Stimulated activated naive CD8-positive, alpha-beta T cell treated with anti-CD3 and anti-CD28 coated beads, Interleukin-15, Interleukin-2, amounts not matched to agents 100 ng/mL and 50 ng/mL, for 24 hours (primary cell): ENCODE measurements at regions not wholly inside any gene's neighbourhood (a gene's known extent, or its start where the extent isn't known, plus 50 kb on each side); places are given as distances from the start of the nearest gene placed in this dataset.

Experiments used
- H3K27ac Mint-ChIP-seq: one replicate; pipeline ENCODE4 v1.8.0; 2021; ENCODE audit warnings: mild to moderate bottlenecking, mixed read lengths
- H3K27me3 Mint-ChIP-seq: one replicate; pipeline ENCODE4 v1.8.0; 2021; ENCODE audit warnings: mixed read lengths
- H3K36me3 Mint-ChIP-seq: one replicate; pipeline ENCODE4 v1.8.0; 2021; ENCODE audit warnings: low read depth, mixed read lengths
- H3K4me1 Mint-ChIP-seq: one replicate; pipeline ENCODE4 v1.8.0; 2021; ENCODE audit warnings: low read depth, mixed read lengths
- H3K4me3 Mint-ChIP-seq: one replicate; pipeline ENCODE4 v1.8.0; 2021; ENCODE audit warnings: mild to moderate bottlenecking, mixed read lengths
- H3K9me3 Mint-ChIP-seq: one replicate; pipeline ENCODE4 v1.8.0; 2021; ENCODE audit warnings: mixed read lengths

DNA sequence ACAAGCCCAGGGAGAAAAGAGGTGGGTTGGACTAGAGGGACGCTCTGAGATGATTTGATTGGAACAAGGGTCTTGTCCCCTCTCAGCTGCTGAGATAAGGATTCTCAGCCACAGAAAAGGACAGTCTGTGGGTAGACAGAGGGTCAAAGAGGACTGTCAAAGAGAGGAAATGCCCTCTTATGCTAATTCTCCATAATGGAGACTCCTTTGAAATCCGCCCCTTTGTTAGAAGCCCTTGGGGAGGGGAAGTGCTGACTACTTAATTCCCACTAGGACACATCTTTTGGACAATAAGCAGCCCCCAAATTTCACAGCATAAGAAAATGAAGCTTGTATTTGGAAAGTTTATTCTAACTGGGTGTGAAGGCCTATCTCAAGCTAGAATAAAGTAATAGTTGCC lies 176.6 kb downstream of the KTN1 start:
- Mint-ChIP-seq H3K27ac (no peak overlapping the region), H3K4me1 (no peaks in the 10 kb centered on the region), H3K36me3 (no peaks in the 10 kb centered on the region), H3K27me3 (no peaks in the 10 kb centered on the region), H3K4me3 (no peak overlapping the region), H3K9me3 (no peaks in the 10 kb centered on the region)

- no peaks in the 10 kb centered on the region for H3K4me1 Mint-ChIP-seq
Observed at GRCh38 chr14:55758796-55759195, 178.8 kb downstream of the KTN1 start.

DNA sequence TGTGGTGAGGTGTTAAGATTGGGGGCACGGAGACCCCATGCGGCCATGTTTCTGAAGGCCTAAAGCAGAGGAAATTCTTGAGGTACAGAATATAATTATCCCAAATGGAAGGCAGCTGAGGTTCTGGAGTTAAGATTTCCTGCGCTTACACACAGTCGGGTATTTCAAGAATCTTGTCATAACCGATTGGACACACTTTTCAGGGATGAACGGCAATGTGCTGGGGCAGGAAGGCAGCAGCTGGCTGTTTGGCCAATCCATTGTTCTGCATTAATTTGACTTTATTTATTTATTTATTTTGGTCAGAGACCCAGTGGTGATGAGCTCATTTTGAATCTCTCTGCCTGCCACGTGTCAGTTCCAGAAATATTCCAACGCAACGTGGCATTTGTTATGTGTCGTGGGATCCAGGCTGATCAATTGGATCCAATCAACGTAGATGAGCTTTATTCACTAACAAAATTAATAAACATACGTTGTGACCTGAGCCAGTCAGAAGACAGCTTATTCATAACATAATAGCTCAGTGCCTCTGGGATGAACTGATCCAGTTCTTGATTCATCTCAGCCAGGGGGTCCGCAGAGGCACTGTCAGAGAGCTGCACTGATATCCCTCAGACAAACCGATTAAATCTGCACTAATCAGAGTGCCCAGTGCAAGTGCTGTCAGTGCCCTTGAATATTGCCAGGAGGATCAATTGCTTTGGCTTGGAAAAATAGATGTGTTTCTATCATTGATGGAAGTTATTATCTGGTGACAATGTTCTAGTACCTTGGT lies 181.0 kb downstream of the KTN1 start:
- no peaks in the 10 kb centered on the region for H3K9me3 Mint-ChIP-seq
- no peak overlapping the region for H3K4me3 Mint-ChIP-seq
- no peaks in the 10 kb centered on the region for H3K4me1 Mint-ChIP-seq
- H3K36me3 Mint-ChIP-seq, result no peaks in the 10 kb centered on the region
- H3K27me3 Mint-ChIP-seq, result no peaks in the 10 kb centered on the region
- H3K27ac Mint-ChIP-seq, result no peak overlapping the region

More at GRCh38 chr14:55758796-55759195, 178.8 kb downstream of the KTN1 start:
- Mint-ChIP-seq H3K9me3 (no peaks in the 10 kb centered on the region), H3K27ac (no peak overlapping the region), H3K27me3 (no peaks in the 10 kb centered on the region), H3K4me3 (no peak overlapping the region), H3K36me3 (no peaks in the 10 kb centered on the region)

GRCh38 chr14:55761651-55762050 lies 181.6 kb downstream of the KTN1 start:
- Mint-ChIP-seq H3K4me1 (no peaks in the 10 kb centered on the region), H3K27me3 (no peaks in the 10 kb centered on the region), H3K36me3 (no peaks in the 10 kb centered on the region), H3K9me3 (no peaks in the 10 kb centered on the region), H3K4me3 (no peak overlapping the region), H3K27ac (no peak overlapping the region)

- Mint-ChIP-seq H3K4me1 (no peaks in the 10 kb centered on the region), H3K36me3 (no peaks in the 10 kb centered on the region), H3K4me3 (no peak overlapping the region), H3K9me3 (peaks cover under 1% of the 10 kb centered on the region), H3K27me3 (no peaks in the 10 kb centered on the region), H3K27ac (no peak overlapping the region)
Observed at GRCh38 chr14:55762595-55763232, 182.7 kb downstream of the KTN1 start.

GRCh38 chr14:55764784-55765183 lies 184.8 kb downstream of the KTN1 start:
- Mint-ChIP-seq H3K36me3 (no peaks in the 10 kb centered on the region), H3K4me3 (no peak overlapping the region), H3K9me3 (peaks cover 6% of the 10 kb centered on the region), H3K27ac (no peak overlapping the region), H3K27me3 (peaks cover 6% of the 10 kb centered on the region), H3K4me1 (no peaks in the 10 kb centered on the region)

GRCh38 chr14:55766071-55766470 lies 186.1 kb downstream of the KTN1 start:
- Mint-ChIP-seq H3K4me3 (no peak overlapping the region), H3K4me1 (no peaks in the 10 kb centered on the region), H3K36me3 (no peaks in the 10 kb centered on the region), H3K27ac (no peak overlapping the region), H3K27me3 (peaks cover 6% of the 10 kb centered on the region), H3K9me3 (peaks cover 6% of the 10 kb centered on the region)

DNA sequence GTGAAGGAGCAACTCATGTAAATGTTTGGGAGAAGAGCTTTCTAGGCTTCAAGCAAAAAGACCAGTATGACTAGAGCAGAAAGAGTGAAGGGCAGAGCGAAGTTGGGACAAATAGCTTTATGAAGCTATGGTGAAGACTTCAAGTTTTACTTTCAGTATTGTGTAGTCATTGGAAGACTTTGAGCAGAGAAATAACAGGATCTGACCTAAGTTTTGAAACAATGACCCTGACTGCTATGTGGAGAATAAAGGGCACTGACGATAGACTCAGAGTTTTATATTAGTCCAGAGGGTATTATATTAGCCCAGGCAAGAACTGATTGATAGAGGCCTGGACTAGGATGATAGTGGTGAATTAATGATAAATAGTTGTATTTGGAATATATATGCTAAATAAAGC lies 187.3 kb downstream of the KTN1 start:
- no peaks in the 10 kb centered on the region for H3K36me3 Mint-ChIP-seq
- H3K27me3 Mint-ChIP-seq, result peaks cover 6% of the 10 kb centered on the region
- H3K4me3 Mint-ChIP-seq, result no peak overlapping the region
- no peaks in the 10 kb centered on the region for H3K4me1 Mint-ChIP-seq
- peaks cover 6% of the 10 kb centered on the region for H3K9me3 Mint-ChIP-seq
- H3K27ac Mint-ChIP-seq, result no peak overlapping the region

DNA sequence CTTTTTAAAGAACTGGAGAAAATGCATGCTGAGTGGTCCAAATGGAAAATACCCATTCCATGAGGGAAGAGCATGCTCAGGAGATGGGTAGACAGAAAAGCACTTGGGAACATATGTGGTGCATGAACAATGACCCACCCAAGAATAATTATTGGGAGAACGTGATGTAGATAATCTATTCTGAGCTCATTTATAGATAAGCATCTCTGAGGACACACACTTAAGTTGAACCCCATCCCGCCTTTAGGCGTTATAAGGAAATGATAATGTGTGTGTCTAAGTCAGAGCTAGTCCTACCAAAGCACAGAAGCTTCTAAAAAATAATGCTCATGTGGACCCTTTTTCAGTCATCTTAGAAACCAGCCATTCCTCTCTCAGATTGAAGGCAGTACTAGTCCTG lies 189.9 kb downstream of the KTN1 start:
- Mint-ChIP-seq H3K27me3 (peaks cover 6% of the 10 kb centered on the region), H3K27ac (no peak overlapping the region), H3K9me3 (peaks cover 6% of the 10 kb centered on the region), H3K4me3 (no peak overlapping the region), H3K4me1 (no peaks in the 10 kb centered on the region), H3K36me3 (no peaks in the 10 kb centered on the region)

GRCh38 chr14:55771242-55771981 lies 191.4 kb downstream of the KTN1 start:
- no peak overlapping the region for H3K27ac Mint-ChIP-seq
- peaks cover 10% of the 10 kb centered on the region for H3K9me3 Mint-ChIP-seq
- H3K36me3 Mint-ChIP-seq, result no peaks in the 10 kb centered on the region
- H3K4me3 Mint-ChIP-seq, result no peak overlapping the region
- H3K4me1 Mint-ChIP-seq, result no peaks in the 10 kb centered on the region
- H3K27me3 Mint-ChIP-seq, result peaks cover 6% of the 10 kb centered on the region

DNA sequence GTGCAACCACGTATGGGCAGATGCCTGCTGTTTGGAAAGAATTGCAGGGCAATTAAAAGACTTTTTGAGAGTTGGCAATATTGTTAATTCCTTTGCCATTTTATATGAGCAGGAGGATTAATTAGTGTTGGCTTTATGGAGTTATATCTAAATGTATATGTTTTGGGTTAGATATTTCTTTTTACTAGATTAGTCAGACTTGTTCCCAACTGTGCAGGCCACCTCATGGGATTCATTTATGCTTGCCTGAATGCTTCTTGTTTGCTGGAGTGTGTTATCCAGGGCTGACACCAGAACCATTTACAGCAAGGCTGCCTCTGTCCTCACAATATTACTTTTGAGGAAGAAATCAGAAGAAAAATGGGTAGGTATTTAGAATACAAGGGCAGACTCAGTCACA lies 192.5 kb downstream of the KTN1 start:
- H3K36me3 Mint-ChIP-seq, result no peaks in the 10 kb centered on the region
- H3K4me1 Mint-ChIP-seq, result no peaks in the 10 kb centered on the region
- no peak overlapping the region for H3K27ac Mint-ChIP-seq
- H3K4me3 Mint-ChIP-seq, result no peak overlapping the region
- peaks cover 6% of the 10 kb centered on the region for H3K27me3 Mint-ChIP-seq
- H3K9me3 Mint-ChIP-seq, result peaks cover 10% of the 10 kb centered on the region

DNA sequence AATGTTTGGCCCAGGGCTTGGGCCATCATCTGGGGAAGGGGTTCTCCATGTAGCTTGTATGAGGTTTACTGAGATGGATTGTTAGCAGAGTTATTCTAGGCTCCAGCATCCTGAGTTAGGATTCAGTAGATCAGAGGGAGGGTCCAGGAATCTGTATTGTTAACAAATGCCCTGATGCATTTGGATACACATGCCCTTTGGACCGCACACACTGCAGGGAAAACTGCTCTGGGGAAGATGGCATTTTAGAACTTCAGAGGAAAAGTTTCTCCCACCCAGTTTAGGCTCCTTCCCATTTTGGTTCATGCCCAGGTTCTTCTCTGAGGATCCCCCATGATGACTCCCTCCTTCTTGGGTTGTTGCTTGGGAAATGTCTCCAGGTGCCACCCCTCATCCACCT lies 193.3 kb downstream of the KTN1 start:
- no peak overlapping the region for H3K4me3 Mint-ChIP-seq
- H3K27ac Mint-ChIP-seq, result no peak overlapping the region
- no peaks in the 10 kb centered on the region for H3K4me1 Mint-ChIP-seq
- H3K9me3 Mint-ChIP-seq, result peaks cover 4% of the 10 kb centered on the region
- no peaks in the 10 kb centered on the region for H3K36me3 Mint-ChIP-seq
- peaks cover under 1% of the 10 kb centered on the region for H3K27me3 Mint-ChIP-seq

DNA sequence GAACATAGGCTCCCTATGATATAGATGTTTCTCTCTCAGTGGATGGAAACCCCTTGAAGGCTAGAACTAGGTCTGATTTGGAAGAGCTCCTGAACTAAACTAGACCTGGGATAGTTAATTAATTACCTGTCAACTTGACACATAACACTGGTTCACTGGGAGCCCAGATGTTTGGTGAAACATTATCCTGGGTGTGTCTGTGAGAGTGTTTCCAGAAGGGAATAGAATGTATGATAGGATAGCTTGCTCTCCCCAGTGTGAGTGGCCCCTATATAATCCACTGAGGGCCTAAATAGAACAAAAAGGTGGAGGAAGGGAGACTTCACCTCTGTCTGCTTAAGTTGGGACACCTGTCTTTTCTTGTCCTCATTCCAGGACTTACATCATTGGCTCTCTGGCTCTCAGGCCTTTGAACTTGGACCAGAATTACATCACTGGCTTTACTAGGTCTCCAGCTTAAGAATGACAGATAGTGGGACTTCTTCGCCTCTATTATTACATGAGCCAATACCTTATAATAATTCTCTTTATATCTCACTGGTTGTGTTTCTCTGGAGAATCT lies 194.1 kb downstream of the KTN1 start:
- H3K4me3 Mint-ChIP-seq, result no peak overlapping the region
- H3K27ac Mint-ChIP-seq, result no peak overlapping the region
- H3K27me3 Mint-ChIP-seq, result no peaks in the 10 kb centered on the region
- no peaks in the 10 kb centered on the region for H3K4me1 Mint-ChIP-seq
- H3K9me3 Mint-ChIP-seq, result peaks cover 3% of the 10 kb centered on the region
- H3K36me3 Mint-ChIP-seq, result no peaks in the 10 kb centered on the region

- no peak overlapping the region for H3K4me3 Mint-ChIP-seq
- H3K36me3 Mint-ChIP-seq, result no peaks in the 10 kb centered on the region
- no peak overlapping the region for H3K27ac Mint-ChIP-seq
- H3K27me3 Mint-ChIP-seq, result no peaks in the 10 kb centered on the region
- no peaks in the 10 kb centered on the region for H3K4me1 Mint-ChIP-seq
- peaks cover 3% of the 10 kb centered on the region for H3K9me3 Mint-ChIP-seq
Observed at GRCh38 chr14:55777877-55778276, 197.9 kb downstream of the KTN1 start.
